Neural progenitor cell (in vitro differentiated cells): ENCODE measurements at regions not wholly inside any gene's neighbourhood (a gene's known extent, or its start where the extent isn't known, plus 50 kb on each side); places are given as distances from the start of the nearest gene placed in this dataset.

Source experiments
- DNase-seq: peaks from one replicate; pipeline ENCODE4 v3.0.0-alpha.2; 2016; ENCODE audit warnings: low spot score
- H2AFZ ChIP-seq: fragments of 200-600 bp; sonication (generic); replicated peaks from 2 replicates; pipeline ENCODE4 v1.6.1; 2016; ENCODE audit warnings: antibody characterized with exemption
- H3F3A ChIP-seq: fragments of 200-600 bp; sonication (generic); 2 replicates; pipeline ENCODE4 v1.6.1; 2016; ENCODE audit warnings: antibody characterized with exemption, low read depth
- H3K27ac ChIP-seq: fragments of 200-600 bp; sonication (generic); 2 replicates; pipeline ENCODE4 v1.5.1; 2016; ENCODE audit warnings: mild to moderate bottlenecking
- H3K27me3 ChIP-seq: fragments of 200-600 bp; sonication (generic); 2 replicates; pipeline ENCODE4 v1.6.1; 2016; ENCODE audit warnings: mild to moderate bottlenecking, moderate library complexity
- H3K36me3 ChIP-seq: fragments of 200-600 bp; sonication (generic); 2 replicates; pipeline ENCODE4 v1.5.1; 2016
- H3K4me1 ChIP-seq: fragments of 200-600 bp; sonication (generic); 2 replicates; pipeline ENCODE4 v1.6.1; 2016; ENCODE audit warnings: mixed run types
- H3K4me2 ChIP-seq: fragments of 200-600 bp; sonication (generic); 2 replicates; pipeline ENCODE4 v1.6.1; 2016
- H3K4me3 ChIP-seq: fragments of 200-600 bp; sonication (generic); 2 replicates; pipeline ENCODE4 v1.5.1; 2016
- H3K79me2 ChIP-seq: fragments of 200-600 bp; sonication (generic); 2 replicates; pipeline ENCODE4 v1.6.1; 2016; ENCODE audit warnings: low read depth
- H3K9ac ChIP-seq: fragments of 200-600 bp; sonication (generic); 2 replicates; pipeline ENCODE4 v1.6.1; 2016
- H3K9me3 ChIP-seq: fragments of 200-600 bp; sonication (generic); 2 replicates; pipeline ENCODE4 v1.5.1; 2016; ENCODE audit warnings: low read depth
- H4K20me1 ChIP-seq: fragments of 200-600 bp; sonication (generic); 2 replicates; pipeline ENCODE4 v1.6.1; 2016; ENCODE audit warnings: low read depth
- H3K27ac Mint-ChIP-seq: 3 replicates; pipeline ENCODE4 v1.8.0; 2021; ENCODE audit warnings: mixed read lengths
- H3K27me3 Mint-ChIP-seq: 2 replicates; pipeline ENCODE4 v1.8.0; 2022; ENCODE audit warnings: low read depth, mild to moderate bottlenecking, inconsistent platforms, moderate library complexity, mixed read lengths; ENCODE audit not compliant: insufficient read depth
- H3K36me3 Mint-ChIP-seq: 3 replicates; pipeline ENCODE4 v1.8.0; 2021; ENCODE audit warnings: mixed read lengths
- H3K4me1 Mint-ChIP-seq: 3 replicates; pipeline ENCODE4 v1.8.0; 2021; ENCODE audit warnings: mixed read lengths
- H3K4me3 Mint-ChIP-seq: 3 replicates; pipeline ENCODE4 v1.8.0; 2021; ENCODE audit warnings: mild to moderate bottlenecking, moderate library complexity, mixed read lengths
- H3K9me3 Mint-ChIP-seq: 3 replicates; pipeline ENCODE4 v1.8.0; 2020; ENCODE audit warnings: mixed read lengths
- EZH2 ChIP-seq: fragments of 200-600 bp; sonication (generic); IDR thresholded peaks from 2 replicates; pipeline ENCODE4 v1.6.1; 2017; ENCODE audit warnings: antibody characterized with exemption, mild to moderate bottlenecking, moderate library complexity
- EZH2phosphoT487 ChIP-seq: fragments of 200-600 bp; sonication (generic); IDR thresholded peaks from 2 replicates; pipeline ENCODE4 v1.6.1; 2017; ENCODE audit warnings: antibody characterized with exemption
- TF ChIP-seq, protein P1 (sequence below): fragments of 200-600 bp; sonication (generic); IDR thresholded peaks from 2 replicates; pipeline ENCODE4 v1.5.1; 2017; ENCODE audit warnings: antibody characterized with exemption, mild to moderate bottlenecking

DNA sequence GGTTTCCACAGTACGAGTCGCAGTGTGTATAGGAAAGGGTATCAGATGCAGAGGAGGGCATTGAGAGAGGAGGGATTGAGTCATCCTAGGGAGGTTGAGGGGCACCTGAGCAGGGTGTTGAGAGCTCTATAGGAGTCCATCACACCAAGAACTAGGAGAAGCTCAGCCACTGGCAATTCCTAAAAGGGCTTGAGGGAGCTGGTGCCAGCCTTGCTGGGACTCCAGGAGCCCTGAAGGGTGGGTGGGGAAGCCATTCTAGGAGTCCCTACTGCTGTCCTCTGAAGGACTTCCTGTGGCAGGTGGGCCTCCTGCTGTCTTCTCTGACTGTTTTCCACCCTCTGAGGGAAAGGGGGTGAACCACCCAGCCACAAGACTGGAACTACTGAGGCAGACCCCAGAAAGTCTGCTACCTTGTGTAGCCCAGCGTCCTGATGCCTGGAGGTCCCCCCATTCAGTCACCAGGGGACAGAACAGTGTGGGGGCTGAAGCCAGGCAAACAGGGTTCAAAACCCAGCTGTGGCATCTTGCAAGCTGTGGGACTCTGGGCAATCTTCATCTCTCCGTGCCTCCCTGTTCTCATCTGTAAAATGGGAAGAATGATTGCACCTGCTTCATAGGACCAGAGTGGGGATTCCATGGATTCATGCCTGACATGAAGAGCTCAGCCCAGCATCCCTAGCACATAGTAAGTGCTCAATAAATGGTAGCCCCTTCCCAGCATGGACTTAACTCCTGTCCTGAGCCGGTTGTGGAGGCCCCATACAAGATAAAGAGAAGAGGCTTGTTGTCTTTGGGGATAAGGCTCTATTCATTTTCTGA lies 149.5 kb downstream of the C9orf50 start:
- Histone ChIP-seq H3K4me3 (no peak overlapping the region), H3K27me3 (no peaks in the 10 kb centered on the region), H3K4me1 (peaks cover 26% of the 10 kb centered on the region), H2AFZ (no peak overlapping the region), H3K9me3 (no peaks in the 10 kb centered on the region), H3F3A (peaks cover 7% of the 10 kb centered on the region), H4K20me1 (no peaks in the 10 kb centered on the region), H3K36me3 (no peaks in the 10 kb centered on the region), H3K79me2 (no peaks in the 10 kb centered on the region), H3K9ac (no peak overlapping the region), H3K27ac (no peak overlapping the region), H3K4me2 (no peak overlapping the region)
- Mint-ChIP-seq H3K4me3 (peak overlapping the region; percentile 21), H3K4me1 (peaks cover 75% of the 10 kb centered on the region), H3K9me3 (peaks cover 7% of the 10 kb centered on the region), H3K27ac (peak overlapping the region; percentile 94), H3K27me3 (peaks cover 23% of the 10 kb centered on the region), H3K36me3 (no peaks in the 10 kb centered on the region)
- TF ChIP-seq, protein P1, sequence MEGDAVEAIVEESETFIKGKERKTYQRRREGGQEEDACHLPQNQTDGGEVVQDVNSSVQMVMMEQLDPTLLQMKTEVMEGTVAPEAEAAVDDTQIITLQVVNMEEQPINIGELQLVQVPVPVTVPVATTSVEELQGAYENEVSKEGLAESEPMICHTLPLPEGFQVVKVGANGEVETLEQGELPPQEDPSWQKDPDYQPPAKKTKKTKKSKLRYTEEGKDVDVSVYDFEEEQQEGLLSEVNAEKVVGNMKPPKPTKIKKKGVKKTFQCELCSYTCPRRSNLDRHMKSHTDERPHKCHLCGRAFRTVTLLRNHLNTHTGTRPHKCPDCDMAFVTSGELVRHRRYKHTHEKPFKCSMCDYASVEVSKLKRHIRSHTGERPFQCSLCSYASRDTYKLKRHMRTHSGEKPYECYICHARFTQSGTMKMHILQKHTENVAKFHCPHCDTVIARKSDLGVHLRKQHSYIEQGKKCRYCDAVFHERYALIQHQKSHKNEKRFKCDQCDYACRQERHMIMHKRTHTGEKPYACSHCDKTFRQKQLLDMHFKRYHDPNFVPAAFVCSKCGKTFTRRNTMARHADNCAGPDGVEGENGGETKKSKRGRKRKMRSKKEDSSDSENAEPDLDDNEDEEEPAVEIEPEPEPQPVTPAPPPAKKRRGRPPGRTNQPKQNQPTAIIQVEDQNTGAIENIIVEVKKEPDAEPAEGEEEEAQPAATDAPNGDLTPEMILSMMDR: no peak
- TF ChIP-seq EZH2 (no peak), EZH2phosphoT487 (no peak)
- no peak for DNase-seq

DNA sequence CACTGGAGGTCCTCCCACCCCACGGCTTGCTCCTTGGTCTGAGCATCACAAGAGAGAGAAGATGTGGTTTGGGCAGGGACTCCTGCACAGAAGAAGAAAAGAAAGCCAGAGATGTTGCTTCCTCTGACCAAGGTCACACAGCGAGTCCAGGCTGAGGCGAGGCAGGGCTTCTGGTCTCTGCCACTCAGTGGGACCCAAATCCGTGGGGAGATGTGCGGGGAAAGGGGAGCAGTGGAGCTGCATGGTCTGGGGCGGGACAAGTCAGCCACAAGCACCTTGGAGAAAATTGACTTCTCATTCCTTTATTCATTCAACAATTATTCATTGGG lies 150.9 kb downstream of the C9orf50 start:
- peaks cover 7% of the 10 kb centered on the region for H3K9me3 Mint-ChIP-seq
- Histone ChIP-seq H3K27ac (no peak overlapping the region), H4K20me1 (no peaks in the 10 kb centered on the region), H3K9me3 (no peaks in the 10 kb centered on the region), H3K27me3 (no peaks in the 10 kb centered on the region), H2AFZ (no peak overlapping the region), H3K9ac (no peak overlapping the region), H3K4me3 (no peak overlapping the region), H3K4me2 (peak overlapping the region; percentile 64), H3K36me3 (no peaks in the 10 kb centered on the region), H3K79me2 (no peaks in the 10 kb centered on the region), H3K4me1 (peaks cover 29% of the 10 kb centered on the region), H3F3A (peaks cover 7% of the 10 kb centered on the region)
- peaks cover 89% of the 10 kb centered on the region for H3K4me1 Mint-ChIP-seq
- TF ChIP-seq, protein P1: no peak
- TF ChIP-seq EZH2phosphoT487 (no peak), EZH2 (no peak)
- H3K36me3 Mint-ChIP-seq: no peaks in the 10 kb centered on the region
- no peak for DNase-seq
- peak overlapping the region; percentile 19 for H3K4me3 Mint-ChIP-seq
- peaks cover 26% of the 10 kb centered on the region for H3K27me3 Mint-ChIP-seq
- H3K27ac Mint-ChIP-seq: peak overlapping the region; percentile 95

DNA sequence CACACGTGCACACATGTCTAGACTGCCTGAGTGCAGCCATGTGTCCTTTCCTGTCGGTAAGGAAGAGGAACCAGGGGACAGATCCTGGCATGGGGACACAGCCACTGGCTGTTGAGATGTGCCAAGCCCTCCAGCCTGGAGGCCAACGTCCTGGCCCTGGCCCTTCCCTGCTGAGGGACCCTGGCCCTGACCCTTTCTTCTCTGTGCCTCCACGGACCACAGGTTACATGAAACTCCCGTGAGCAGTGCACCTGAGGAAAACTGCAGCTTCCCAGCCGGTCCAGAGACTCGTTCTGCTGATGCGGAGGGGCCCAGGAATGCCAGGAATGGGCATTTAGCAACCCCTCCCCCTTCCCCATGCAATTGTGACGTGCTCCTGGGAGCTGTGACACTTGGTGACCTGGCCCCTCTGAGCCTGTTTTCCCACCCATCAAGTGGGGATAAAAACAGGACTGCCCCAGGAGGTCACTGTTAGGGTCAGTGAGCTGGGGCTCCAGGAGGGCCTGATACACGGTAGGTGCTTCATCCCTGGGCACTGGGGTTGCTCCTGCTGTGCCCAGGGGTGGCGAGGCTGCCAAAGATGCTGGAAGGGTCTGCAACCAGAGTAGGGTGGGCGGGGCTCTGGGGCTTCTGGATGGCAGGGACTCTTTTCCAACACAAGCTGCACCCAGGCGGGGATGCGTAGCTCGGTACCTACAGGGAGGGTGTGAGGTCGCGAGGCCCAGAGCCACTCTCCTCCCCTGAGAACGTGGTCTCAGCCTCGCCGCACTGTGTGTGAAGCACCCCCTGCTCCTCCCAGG lies 151.5 kb downstream of the C9orf50 start:
- peaks cover 94% of the 10 kb centered on the region for H3K4me1 Mint-ChIP-seq
- no peak overlapping the region for H2AFZ ChIP-seq
- peaks cover 7% of the 10 kb centered on the region for H3K9me3 Mint-ChIP-seq
- H3K27ac Mint-ChIP-seq: peak overlapping the region; percentile 95
- peak overlapping the region; percentile 48 for H3K4me3 Mint-ChIP-seq
- peaks cover 7% of the 10 kb centered on the region for H3F3A ChIP-seq
- H3K9ac ChIP-seq: no peak overlapping the region
- no peak overlapping the region for H3K27ac ChIP-seq
- TF ChIP-seq EZH2 (no peak), EZH2phosphoT487 (no peak)
- TF ChIP-seq, protein P1: no peak
- DNase-seq: peak; percentile 83
- H3K9me3 ChIP-seq: no peaks in the 10 kb centered on the region
- H3K4me2 ChIP-seq: peak overlapping the region; percentile 64
- H3K4me3 ChIP-seq: no peak overlapping the region
- no peaks in the 10 kb centered on the region for H3K27me3 ChIP-seq
- H3K4me1 ChIP-seq: peaks cover 33% of the 10 kb centered on the region
- H3K27me3 Mint-ChIP-seq: peaks cover 26% of the 10 kb centered on the region
- H3K36me3 ChIP-seq: no peaks in the 10 kb centered on the region
- H3K79me2 ChIP-seq: no peaks in the 10 kb centered on the region
- H3K36me3 Mint-ChIP-seq: no peaks in the 10 kb centered on the region
- no peaks in the 10 kb centered on the region for H4K20me1 ChIP-seq
